GM06990 (cell line): ENCODE measurements at regions not wholly inside any gene's neighbourhood (a gene's known extent, or its start where the extent isn't known, plus 50 kb on each side); places are given as distances from the start of the nearest gene placed in this dataset.
"Not testable (repeated sequence)": the region's sequence is repeated elsewhere in the genome, so short reads cannot be mapped to it uniquely, and the experiment has no call there.

ENCODE experiments used
- DNase-seq: peaks from one replicate; pipeline ENCODE4 v3.0.0-alpha.2; 2011; ENCODE audit not compliant: insufficient read length; ENCODE audit errors: extremely low read depth
- H3K27me3 ChIP-seq: replicated peaks from 2 replicates; pipeline ENCODE4 v1.6.0; 2011; ENCODE audit warnings: low read length; ENCODE audit not compliant: control insufficient read depth, insufficient read depth
- H3K36me3 ChIP-seq: 2 replicates; pipeline ENCODE4 v1.5.1; 2011; ENCODE audit warnings: low read length; ENCODE audit not compliant: control insufficient read depth, insufficient read depth
- H3K4me3 ChIP-seq: replicated peaks from 2 replicates; pipeline ENCODE4 v1.5.1; 2011; ENCODE audit warnings: low read depth, mild to moderate bottlenecking, control low read depth, low read length
- CTCF ChIP-seq: IDR thresholded peaks from 2 replicates; pipeline ENCODE4 v1.5.1; 2011; ENCODE audit warnings: low read length, control low read depth, mild to moderate bottlenecking, inconsistent platforms; ENCODE audit not compliant: insufficient read depth, poor library complexity, severe bottlenecking

GRCh38 chr14:22179190-22179589, 409.8 kb downstream of the DAD1 start:
- TF ChIP-seq CTCF, result no peak
- H3K4me3 ChIP-seq, result no peak overlapping the region
- no peaks in the 10 kb centered on the region; the same call in none of the 2 replicates for H3K27me3 ChIP-seq
- H3K36me3 ChIP-seq, result no peaks in the 10 kb centered on the region
- no peak for DNase-seq

- no peaks in the 10 kb centered on the region; the same call in none of the 2 replicates for H3K27me3 ChIP-seq
- no peak for DNase-seq
- H3K4me3 ChIP-seq, result no peak overlapping the region
- TF ChIP-seq CTCF, result no peak
- no peaks in the 10 kb centered on the region for H3K36me3 ChIP-seq
These were observed 410.6 kb downstream of the DAD1 start for GRCh38 chr14:22178333-22178839.

- no peaks in the 10 kb centered on the region for H3K36me3 ChIP-seq
- H3K4me3 ChIP-seq, result no peak overlapping the region
- no peaks in the 10 kb centered on the region; the same call in none of the 2 replicates for H3K27me3 ChIP-seq
- no peak for DNase-seq
- no peak for TF ChIP-seq CTCF
These were observed 411.2 kb downstream of the DAD1 start for GRCh38 chr14:22177870-22178269.

GRCh38 chr14:22176957-22177356, 412.1 kb downstream of the DAD1 start:
- no peak overlapping the region for H3K4me3 ChIP-seq
- no peaks in the 10 kb centered on the region for H3K36me3 ChIP-seq
- TF ChIP-seq CTCF, result no peak
- H3K27me3 ChIP-seq, result no peaks in the 10 kb centered on the region; the same call in none of the 2 replicates
- no peak for DNase-seq

- not testable (repeated sequence) for H3K36me3 ChIP-seq, H3K4me3 ChIP-seq, H3K27me3 ChIP-seq, DNase-seq
These were observed 413.8 kb downstream of the DAD1 start for GRCh38 chr14:22175278-22175558.

- DNase-seq, result no peak
- no peaks in the 10 kb centered on the region for H3K36me3 ChIP-seq
- no peaks in the 10 kb centered on the region; the same call in none of the 2 replicates for H3K27me3 ChIP-seq
- no peak for TF ChIP-seq CTCF
- no peak overlapping the region for H3K4me3 ChIP-seq
These were observed 414.4 kb downstream of the DAD1 start for GRCh38 chr14:22174412-22175277.
